K562 (cell line): ENCODE measurements at regions not wholly inside any gene's neighbourhood (a gene's known extent, or its start where the extent isn't known, plus 50 kb on each side); places are given as distances from the start of the nearest gene placed in this dataset.

Source experiments
- DMBX1 ChIP-seq: fragments of 250-450 bp; sonication (Bioruptor Pico); IDR thresholded peaks from 2 replicates; pipeline ENCODE4 v1.8.0; 2022; ENCODE audit warnings: inconsistent platforms, mild to moderate bottlenecking, moderate library complexity, borderline replicate concordance
- FOXA1 ChIP-seq: fragments of 450-650 bp; IDR thresholded peaks from 2 replicates; pipeline ENCODE4 v1.6.1; 2016; ENCODE audit warnings: mild to moderate bottlenecking, borderline replicate concordance
- GABPB1 ChIP-seq: sonication (generic); formaldehyde crosslinking; IDR thresholded peaks from 2 replicates; pipeline ENCODE4 v1.8.0; 2022; ENCODE audit warnings: mild to moderate bottlenecking, missing genetic modification reagents
- MTA2 ChIP-seq: fragments of 450-650 bp; IDR thresholded peaks from 2 replicates; pipeline ENCODE4 v1.6.1; 2016; ENCODE audit warnings: low read depth
- PML ChIP-seq: IDR thresholded peaks from 2 replicates; pipeline ENCODE4 v1.6.1; 2012; ENCODE audit warnings: low read length, inconsistent platforms
- RAD51 ChIP-seq: fragments of 450-650 bp; IDR thresholded peaks from 2 replicates; pipeline ENCODE4 v1.7.1; 2016; ENCODE audit warnings: low read depth, mild to moderate bottlenecking, borderline replicate concordance
- ZNF707 ChIP-seq: fragments of 250-450 bp; sonication (Bioruptor Pico); conservative IDR thresholded peaks from 2 replicates; pipeline ENCODE4 v1.8.0; 2022; ENCODE audit warnings: inconsistent platforms, mild to moderate bottlenecking, moderate library complexity
- TF ChIP-seq, protein P1 (sequence below): sonication (generic); IDR thresholded peaks from 2 replicates; pipeline ENCODE4 v1.6.1; 2016
- TF ChIP-seq, protein P2 (sequence below): fragments of 200-800 bp; sonication (Bioruptor generic); IDR thresholded peaks from 2 replicates; pipeline ENCODE4 v1.6.1; 2017; ENCODE audit warnings: missing genetic modification characterization, missing compliant biosample characterization
- TF ChIP-seq, protein P3 (sequence below): fragments of 450-650 bp; IDR thresholded peaks from 2 replicates; pipeline ENCODE4 v1.6.1; 2016; ENCODE audit warnings: mild to moderate bottlenecking, moderate library complexity

DNA sequence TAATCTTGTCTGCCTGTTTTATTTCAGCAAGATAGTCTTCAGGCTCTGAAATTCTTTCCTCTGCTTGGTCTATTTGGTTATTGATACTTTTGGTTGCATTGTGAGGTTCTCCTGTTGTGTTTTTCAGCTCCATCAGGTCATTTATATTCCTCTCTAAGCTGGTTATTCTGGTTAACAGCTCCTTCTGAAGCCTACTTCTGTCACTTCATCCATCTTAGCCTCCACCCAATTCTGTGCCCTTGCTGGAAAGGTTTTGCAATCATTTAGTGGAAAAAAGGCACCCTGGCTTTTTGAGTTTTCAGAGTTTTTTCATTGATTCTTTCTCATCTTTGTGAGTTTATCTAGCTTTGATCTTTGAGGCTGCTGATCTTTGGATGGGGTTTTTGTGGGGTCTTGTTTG, 647.7 kb downstream of the SPRY1 start (continued):
- TF ChIP-seq RAD51, result no peak
- TF ChIP-seq MTA2, result no peak
- TF ChIP-seq, protein P1, sequence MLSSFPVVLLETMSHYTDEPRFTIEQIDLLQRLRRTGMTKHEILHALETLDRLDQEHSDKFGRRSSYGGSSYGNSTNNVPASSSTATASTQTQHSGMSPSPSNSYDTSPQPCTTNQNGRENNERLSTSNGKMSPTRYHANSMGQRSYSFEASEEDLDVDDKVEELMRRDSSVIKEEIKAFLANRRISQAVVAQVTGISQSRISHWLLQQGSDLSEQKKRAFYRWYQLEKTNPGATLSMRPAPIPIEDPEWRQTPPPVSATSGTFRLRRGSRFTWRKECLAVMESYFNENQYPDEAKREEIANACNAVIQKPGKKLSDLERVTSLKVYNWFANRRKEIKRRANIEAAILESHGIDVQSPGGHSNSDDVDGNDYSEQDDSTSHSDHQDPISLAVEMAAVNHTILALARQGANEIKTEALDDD, result no peak
- TF ChIP-seq GABPB1 (CRISPR knock-in tag), result no peak
- TF ChIP-seq, protein P2, sequence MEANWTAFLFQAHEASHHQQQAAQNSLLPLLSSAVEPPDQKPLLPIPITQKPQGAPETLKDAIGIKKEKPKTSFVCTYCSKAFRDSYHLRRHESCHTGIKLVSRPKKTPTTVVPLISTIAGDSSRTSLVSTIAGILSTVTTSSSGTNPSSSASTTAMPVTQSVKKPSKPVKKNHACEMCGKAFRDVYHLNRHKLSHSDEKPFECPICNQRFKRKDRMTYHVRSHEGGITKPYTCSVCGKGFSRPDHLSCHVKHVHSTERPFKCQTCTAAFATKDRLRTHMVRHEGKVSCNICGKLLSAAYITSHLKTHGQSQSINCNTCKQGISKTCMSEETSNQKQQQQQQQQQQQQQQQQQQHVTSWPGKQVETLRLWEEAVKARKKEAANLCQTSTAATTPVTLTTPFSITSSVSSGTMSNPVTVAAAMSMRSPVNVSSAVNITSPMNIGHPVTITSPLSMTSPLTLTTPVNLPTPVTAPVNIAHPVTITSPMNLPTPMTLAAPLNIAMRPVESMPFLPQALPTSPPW (CRISPR knock-in tag), result no peak
- TF ChIP-seq, protein P3, sequence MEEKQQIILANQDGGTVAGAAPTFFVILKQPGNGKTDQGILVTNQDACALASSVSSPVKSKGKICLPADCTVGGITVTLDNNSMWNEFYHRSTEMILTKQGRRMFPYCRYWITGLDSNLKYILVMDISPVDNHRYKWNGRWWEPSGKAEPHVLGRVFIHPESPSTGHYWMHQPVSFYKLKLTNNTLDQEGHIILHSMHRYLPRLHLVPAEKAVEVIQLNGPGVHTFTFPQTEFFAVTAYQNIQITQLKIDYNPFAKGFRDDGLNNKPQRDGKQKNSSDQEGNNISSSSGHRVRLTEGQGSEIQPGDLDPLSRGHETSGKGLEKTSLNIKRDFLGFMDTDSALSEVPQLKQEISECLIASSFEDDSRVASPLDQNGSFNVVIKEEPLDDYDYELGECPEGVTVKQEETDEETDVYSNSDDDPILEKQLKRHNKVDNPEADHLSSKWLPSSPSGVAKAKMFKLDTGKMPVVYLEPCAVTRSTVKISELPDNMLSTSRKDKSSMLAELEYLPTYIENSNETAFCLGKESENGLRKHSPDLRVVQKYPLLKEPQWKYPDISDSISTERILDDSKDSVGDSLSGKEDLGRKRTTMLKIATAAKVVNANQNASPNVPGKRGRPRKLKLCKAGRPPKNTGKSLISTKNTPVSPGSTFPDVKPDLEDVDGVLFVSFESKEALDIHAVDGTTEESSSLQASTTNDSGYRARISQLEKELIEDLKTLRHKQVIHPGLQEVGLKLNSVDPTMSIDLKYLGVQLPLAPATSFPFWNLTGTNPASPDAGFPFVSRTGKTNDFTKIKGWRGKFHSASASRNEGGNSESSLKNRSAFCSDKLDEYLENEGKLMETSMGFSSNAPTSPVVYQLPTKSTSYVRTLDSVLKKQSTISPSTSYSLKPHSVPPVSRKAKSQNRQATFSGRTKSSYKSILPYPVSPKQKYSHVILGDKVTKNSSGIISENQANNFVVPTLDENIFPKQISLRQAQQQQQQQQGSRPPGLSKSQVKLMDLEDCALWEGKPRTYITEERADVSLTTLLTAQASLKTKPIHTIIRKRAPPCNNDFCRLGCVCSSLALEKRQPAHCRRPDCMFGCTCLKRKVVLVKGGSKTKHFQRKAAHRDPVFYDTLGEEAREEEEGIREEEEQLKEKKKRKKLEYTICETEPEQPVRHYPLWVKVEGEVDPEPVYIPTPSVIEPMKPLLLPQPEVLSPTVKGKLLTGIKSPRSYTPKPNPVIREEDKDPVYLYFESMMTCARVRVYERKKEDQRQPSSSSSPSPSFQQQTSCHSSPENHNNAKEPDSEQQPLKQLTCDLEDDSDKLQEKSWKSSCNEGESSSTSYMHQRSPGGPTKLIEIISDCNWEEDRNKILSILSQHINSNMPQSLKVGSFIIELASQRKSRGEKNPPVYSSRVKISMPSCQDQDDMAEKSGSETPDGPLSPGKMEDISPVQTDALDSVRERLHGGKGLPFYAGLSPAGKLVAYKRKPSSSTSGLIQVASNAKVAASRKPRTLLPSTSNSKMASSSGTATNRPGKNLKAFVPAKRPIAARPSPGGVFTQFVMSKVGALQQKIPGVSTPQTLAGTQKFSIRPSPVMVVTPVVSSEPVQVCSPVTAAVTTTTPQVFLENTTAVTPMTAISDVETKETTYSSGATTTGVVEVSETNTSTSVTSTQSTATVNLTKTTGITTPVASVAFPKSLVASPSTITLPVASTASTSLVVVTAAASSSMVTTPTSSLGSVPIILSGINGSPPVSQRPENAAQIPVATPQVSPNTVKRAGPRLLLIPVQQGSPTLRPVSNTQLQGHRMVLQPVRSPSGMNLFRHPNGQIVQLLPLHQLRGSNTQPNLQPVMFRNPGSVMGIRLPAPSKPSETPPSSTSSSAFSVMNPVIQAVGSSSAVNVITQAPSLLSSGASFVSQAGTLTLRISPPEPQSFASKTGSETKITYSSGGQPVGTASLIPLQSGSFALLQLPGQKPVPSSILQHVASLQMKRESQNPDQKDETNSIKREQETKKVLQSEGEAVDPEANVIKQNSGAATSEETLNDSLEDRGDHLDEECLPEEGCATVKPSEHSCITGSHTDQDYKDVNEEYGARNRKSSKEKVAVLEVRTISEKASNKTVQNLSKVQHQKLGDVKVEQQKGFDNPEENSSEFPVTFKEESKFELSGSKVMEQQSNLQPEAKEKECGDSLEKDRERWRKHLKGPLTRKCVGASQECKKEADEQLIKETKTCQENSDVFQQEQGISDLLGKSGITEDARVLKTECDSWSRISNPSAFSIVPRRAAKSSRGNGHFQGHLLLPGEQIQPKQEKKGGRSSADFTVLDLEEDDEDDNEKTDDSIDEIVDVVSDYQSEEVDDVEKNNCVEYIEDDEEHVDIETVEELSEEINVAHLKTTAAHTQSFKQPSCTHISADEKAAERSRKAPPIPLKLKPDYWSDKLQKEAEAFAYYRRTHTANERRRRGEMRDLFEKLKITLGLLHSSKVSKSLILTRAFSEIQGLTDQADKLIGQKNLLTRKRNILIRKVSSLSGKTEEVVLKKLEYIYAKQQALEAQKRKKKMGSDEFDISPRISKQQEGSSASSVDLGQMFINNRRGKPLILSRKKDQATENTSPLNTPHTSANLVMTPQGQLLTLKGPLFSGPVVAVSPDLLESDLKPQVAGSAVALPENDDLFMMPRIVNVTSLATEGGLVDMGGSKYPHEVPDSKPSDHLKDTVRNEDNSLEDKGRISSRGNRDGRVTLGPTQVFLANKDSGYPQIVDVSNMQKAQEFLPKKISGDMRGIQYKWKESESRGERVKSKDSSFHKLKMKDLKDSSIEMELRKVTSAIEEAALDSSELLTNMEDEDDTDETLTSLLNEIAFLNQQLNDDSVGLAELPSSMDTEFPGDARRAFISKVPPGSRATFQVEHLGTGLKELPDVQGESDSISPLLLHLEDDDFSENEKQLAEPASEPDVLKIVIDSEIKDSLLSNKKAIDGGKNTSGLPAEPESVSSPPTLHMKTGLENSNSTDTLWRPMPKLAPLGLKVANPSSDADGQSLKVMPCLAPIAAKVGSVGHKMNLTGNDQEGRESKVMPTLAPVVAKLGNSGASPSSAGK, result no peak
- TF ChIP-seq FOXA1, result no peak
- TF ChIP-seq ZNF707 (CRISPR knock-in tag), result no peak
- no peak for TF ChIP-seq DMBX1 (CRISPR knock-in tag)
- TF ChIP-seq PML, result no peak
